Uterus (tissue), 2 donors: ENCODE measurements at regions not wholly inside any gene's neighbourhood (a gene's known extent, or its start where the extent isn't known, plus 50 kb on each side); places are given as distances from the start of the nearest gene placed in this dataset.
"Not testable (repeated sequence)": the region's sequence is repeated elsewhere in the genome, so short reads cannot be mapped to it uniquely, and the experiment has no call there.

Experiments
- CTCF ChIP-seq, 4 experiments: fragments of 200-600 bp in 2 of 4; fragments of 450-650 bp in 2 of 4; sonication (generic) in 2 of 4; IDR thresholded peaks; one replicate each; pipeline ENCODE4 v1.5.1; 2016 to 2019; ENCODE audit warnings: antibody characterized with exemption in 4 of 4, mild to moderate bottlenecking in 2 of 4, moderate library complexity in 1 of 4
- POLR2A ChIP-seq, 2 donors: fragments of 450-650 bp; IDR thresholded peaks; one replicate each; pipeline ENCODE4 v1.6.1; 2016; ENCODE audit warnings: antibody characterized with exemption in 2 of 2, mild to moderate bottlenecking in 1 of 2, moderate library complexity in 1 of 2

- not testable (repeated sequence) for TF ChIP-seq CTCF, POLR2A (IDR thresholded peaks at IDR 0.05)
Measured at GRCh38 chr22:22051032-22051431, 68.4 kb upstream of the TOP3B start.
